ENCODE measurements at regions not wholly inside any gene's neighbourhood (a gene's known extent, or its start where the extent isn't known, plus 50 kb on each side); places are given as distances from the start of the nearest gene placed in this dataset.

DNA sequence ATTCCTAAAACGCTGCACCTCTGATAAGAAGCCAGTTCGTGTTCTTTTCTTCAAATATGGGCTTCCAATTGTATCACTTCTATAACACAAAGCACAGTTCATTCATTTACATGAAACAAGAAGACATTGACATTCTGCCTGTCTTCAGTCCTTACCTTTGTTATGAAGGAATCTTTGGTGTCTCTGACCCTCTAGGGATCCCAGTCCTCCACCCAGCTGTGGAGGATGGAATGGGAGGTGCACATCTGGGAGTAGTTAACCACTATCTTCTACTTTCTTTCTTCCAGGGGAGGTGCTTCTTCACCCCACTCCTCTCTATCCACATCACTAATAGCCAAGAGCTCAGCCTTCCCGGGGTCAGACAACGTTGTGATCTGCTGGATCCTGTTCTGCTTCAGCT lies 233.4 kb downstream of the CDC5L start:
- TF ChIP-seq, protein P1, sequence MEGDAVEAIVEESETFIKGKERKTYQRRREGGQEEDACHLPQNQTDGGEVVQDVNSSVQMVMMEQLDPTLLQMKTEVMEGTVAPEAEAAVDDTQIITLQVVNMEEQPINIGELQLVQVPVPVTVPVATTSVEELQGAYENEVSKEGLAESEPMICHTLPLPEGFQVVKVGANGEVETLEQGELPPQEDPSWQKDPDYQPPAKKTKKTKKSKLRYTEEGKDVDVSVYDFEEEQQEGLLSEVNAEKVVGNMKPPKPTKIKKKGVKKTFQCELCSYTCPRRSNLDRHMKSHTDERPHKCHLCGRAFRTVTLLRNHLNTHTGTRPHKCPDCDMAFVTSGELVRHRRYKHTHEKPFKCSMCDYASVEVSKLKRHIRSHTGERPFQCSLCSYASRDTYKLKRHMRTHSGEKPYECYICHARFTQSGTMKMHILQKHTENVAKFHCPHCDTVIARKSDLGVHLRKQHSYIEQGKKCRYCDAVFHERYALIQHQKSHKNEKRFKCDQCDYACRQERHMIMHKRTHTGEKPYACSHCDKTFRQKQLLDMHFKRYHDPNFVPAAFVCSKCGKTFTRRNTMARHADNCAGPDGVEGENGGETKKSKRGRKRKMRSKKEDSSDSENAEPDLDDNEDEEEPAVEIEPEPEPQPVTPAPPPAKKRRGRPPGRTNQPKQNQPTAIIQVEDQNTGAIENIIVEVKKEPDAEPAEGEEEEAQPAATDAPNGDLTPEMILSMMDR (optimal IDR thresholded peaks at IDR 0.05 in 1 of 3, IDR thresholded peaks at IDR 0.05 in 1 of 3, conservative IDR thresholded peaks at IDR 0.05 in 1 of 3; ENCODE audit: extremely low read depth in 1 of 3, insufficient read depth in 2 of 3, low read length in 3 of 3) = no peak
- TF ChIP-seq EZH2 (IDR thresholded peaks at IDR 0.05; ENCODE audit: low read length) = no peak
- Histone ChIP-seq H3K9me1 (ENCODE audit: control insufficient read depth, extremely low read depth, insufficient read depth, low read length) (no peaks in the 10 kb centered on the region), H3K36me3 (ENCODE audit: control insufficient read depth in 2 of 2, extremely low read depth in 1 of 2, insufficient read depth in 2 of 2, low read length in 2 of 2) (no peaks in the 10 kb centered on the region), H3K4me3 (ENCODE audit: control insufficient read depth in 2 of 3, extremely low read depth in 1 of 3, insufficient read depth in 2 of 3, low read depth in 1 of 3, low read length in 3 of 3) (no peak overlapping the region), H3K27me3 (ENCODE audit: control insufficient read depth, extremely low read depth, insufficient read depth, low read length) (no peaks in the 10 kb centered on the region), H3K79me2 (ENCODE audit: control insufficient read depth, insufficient read depth, low read length) (no peaks in the 10 kb centered on the region), H3K9ac (ENCODE audit: control insufficient read depth, extremely low read depth, insufficient read depth, low read length) (no peak overlapping the region), H2AFZ (ENCODE audit: control insufficient read depth, low read length) (no peak overlapping the region), H3K9me3 (ENCODE audit: control insufficient read depth, low read depth, low read length) (no peaks in the 10 kb centered on the region), H3K4me1 (ENCODE audit: control insufficient read depth, extremely low read depth, insufficient read depth, low read length) (no peaks in the 10 kb centered on the region), H3K27ac (ENCODE audit: control insufficient read depth, insufficient read depth, low read length) (no peak overlapping the region), H3K4me2 (ENCODE audit: control insufficient read depth, extremely low read depth, insufficient read depth, low read depth, low read length) (no peak overlapping the region), H4K20me1 (ENCODE audit: control insufficient read depth, extremely low read depth, insufficient read depth, low read length) (no peaks in the 10 kb centered on the region)
- no peak for DNase-seq (ENCODE audit: low read depth, low spot score)
- FAIRE-seq = no peak
- dilution Hi-C loops (cut with MboI; ENCODE audit: extremely low pct_ligation_motif_present, low sequenced_read_pairs) = no loop called here

DNA sequence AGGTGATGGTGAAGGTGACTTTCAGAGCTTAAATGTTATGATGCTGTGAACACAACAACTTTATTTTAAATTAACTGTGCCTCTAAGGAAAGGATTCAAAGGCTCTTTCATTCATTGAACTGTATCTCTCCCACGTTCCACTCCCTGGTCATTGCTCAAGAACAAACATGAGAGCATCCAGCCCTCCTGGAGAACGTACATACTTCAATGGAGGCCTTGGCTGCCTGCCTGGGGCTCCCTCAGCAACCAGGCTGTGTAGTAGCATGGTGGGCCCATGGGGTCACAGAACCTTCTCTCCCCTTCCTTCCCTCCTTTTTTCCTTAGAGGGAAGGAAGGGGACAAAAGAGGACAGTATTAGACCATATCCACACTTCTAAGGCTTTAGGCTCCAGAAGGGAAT lies 234.3 kb downstream of the CDC5L start:
- TF ChIP-seq, protein P1 (optimal IDR thresholded peaks at IDR 0.05 in 1 of 3, IDR thresholded peaks at IDR 0.05 in 1 of 3, conservative IDR thresholded peaks at IDR 0.05 in 1 of 3; ENCODE audit: extremely low read depth in 1 of 3, insufficient read depth in 2 of 3, low read length in 3 of 3) = no peak
- no peak for TF ChIP-seq EZH2 (IDR thresholded peaks at IDR 0.05; ENCODE audit: low read length)
- dilution Hi-C loops (cut with MboI; ENCODE audit: extremely low pct_ligation_motif_present, low sequenced_read_pairs) = no loop called here
- no peaks in the 10 kb centered on the region for H3K27me3 ChIP-seq (ENCODE audit: control insufficient read depth, extremely low read depth, insufficient read depth, low read length)

More for the DNA sequence above, 234.3 kb downstream of the CDC5L start:
- no peak for DNase-seq (ENCODE audit: low read depth, low spot score)
- Histone ChIP-seq H3K4me1 (ENCODE audit: control insufficient read depth, extremely low read depth, insufficient read depth, low read length) (no peaks in the 10 kb centered on the region), H3K4me2 (ENCODE audit: control insufficient read depth, extremely low read depth, insufficient read depth, low read depth, low read length) (no peak overlapping the region), H3K9me3 (ENCODE audit: control insufficient read depth, low read depth, low read length) (no peaks in the 10 kb centered on the region), H3K4me3 (ENCODE audit: control insufficient read depth in 2 of 3, extremely low read depth in 1 of 3, insufficient read depth in 2 of 3, low read depth in 1 of 3, low read length in 3 of 3) (no peak overlapping the region), H3K79me2 (ENCODE audit: control insufficient read depth, insufficient read depth, low read length) (no peaks in the 10 kb centered on the region), H3K27ac (ENCODE audit: control insufficient read depth, insufficient read depth, low read length) (no peak overlapping the region), H4K20me1 (ENCODE audit: control insufficient read depth, extremely low read depth, insufficient read depth, low read length) (no peaks in the 10 kb centered on the region), H3K9me1 (ENCODE audit: control insufficient read depth, extremely low read depth, insufficient read depth, low read length) (no peaks in the 10 kb centered on the region), H2AFZ (ENCODE audit: control insufficient read depth, low read length) (no peak overlapping the region), H3K9ac (ENCODE audit: control insufficient read depth, extremely low read depth, insufficient read depth, low read length) (no peak overlapping the region), H3K36me3 (ENCODE audit: control insufficient read depth in 2 of 2, extremely low read depth in 1 of 2, insufficient read depth in 2 of 2, low read length in 2 of 2) (no peaks in the 10 kb centered on the region)
- FAIRE-seq = no peak
